ENCODE measurements at regions not wholly inside any gene's neighbourhood (a gene's known extent, or its start where the extent isn't known, plus 50 kb on each side); places are given as distances from the start of the nearest gene placed in this dataset.
"Not testable (repeated sequence)": the region's sequence is repeated elsewhere in the genome, so short reads cannot be mapped to it uniquely, and the experiment has no call there.

- Histone ChIP-seq H3K9ac (ENCODE audit: low read depth, low read length) (no peak overlapping the region), H3K4me3 (ENCODE audit: low read length) (no peak overlapping the region), H3K27me3 (ENCODE audit: insufficient read depth, low read length) (no peaks in the 10 kb centered on the region), H3K4me1 (ENCODE audit: insufficient read depth, low read length) (peaks cover 11% of the 10 kb centered on the region; the same call in 1 of the 2 replicates), H3K36me3 (ENCODE audit: insufficient read depth, low read length) (no peaks in the 10 kb centered on the region), H3K27ac (ENCODE audit: low read depth, low read length) (no peak overlapping the region), H3K9me3 (ENCODE audit: insufficient read depth, low read depth, low read length) (no peaks in the 10 kb centered on the region)
- WGBS, result 92% methylated on average over 6 of the region's 6 CpGs
Observed at GRCh38 chr7:3138997-3139396, 95.3 kb upstream of the CARD11 start.

GRCh38 chr7:3140834-3141233 lies 97.2 kb upstream of the CARD11 start:
- Histone ChIP-seq H3K9me3 (ENCODE audit: insufficient read depth, low read depth, low read length) (no peaks in the 10 kb centered on the region), H3K36me3 (ENCODE audit: insufficient read depth, low read length) (no peaks in the 10 kb centered on the region), H3K27me3 (ENCODE audit: insufficient read depth, low read length) (no peaks in the 10 kb centered on the region), H3K4me1 (ENCODE audit: insufficient read depth, low read length) (no peaks in the 10 kb centered on the region), H3K9ac (ENCODE audit: low read depth, low read length) (no peak overlapping the region), H3K4me3 (ENCODE audit: low read length) (no peak overlapping the region), H3K27ac (ENCODE audit: low read depth, low read length) (no peak overlapping the region)
- 76% methylated on average over 6 of the region's 6 CpGs for WGBS

GRCh38 chr7:3141326-3141725 lies 97.7 kb upstream of the CARD11 start:
- Histone ChIP-seq H3K36me3 (ENCODE audit: insufficient read depth, low read length) (no peaks in the 10 kb centered on the region), H3K27me3 (ENCODE audit: insufficient read depth, low read length) (no peaks in the 10 kb centered on the region), H3K27ac (ENCODE audit: low read depth, low read length) (no peak overlapping the region), H3K4me1 (ENCODE audit: insufficient read depth, low read length) (no peaks in the 10 kb centered on the region), H3K4me3 (ENCODE audit: low read length) (no peak overlapping the region), H3K9me3 (ENCODE audit: insufficient read depth, low read depth, low read length) (no peaks in the 10 kb centered on the region), H3K9ac (ENCODE audit: low read depth, low read length) (no peak overlapping the region)
- WGBS, result 96% methylated on average over 6 of the region's 7 CpGs

GRCh38 chr7:3143869-3144775 lies 100.5 kb upstream of the CARD11 start:
- Histone ChIP-seq H3K27me3 (ENCODE audit: insufficient read depth, low read length) (no peaks in the 10 kb centered on the region), H3K36me3 (ENCODE audit: insufficient read depth, low read length) (no peaks in the 10 kb centered on the region), H3K4me3 (ENCODE audit: low read length) (no peak overlapping the region), H3K4me1 (ENCODE audit: insufficient read depth, low read length) (no peaks in the 10 kb centered on the region), H3K27ac (ENCODE audit: low read depth, low read length) (no peak overlapping the region), H3K9me3 (ENCODE audit: insufficient read depth, low read depth, low read length) (no peaks in the 10 kb centered on the region), H3K9ac (ENCODE audit: low read depth, low read length) (no peak overlapping the region)
- WGBS, result 80% methylated on average over 6 of the region's 7 CpGs

GRCh38 chr7:3144776-3145125 lies 101.1 kb upstream of the CARD11 start:
- 92% methylated on average over 6 of the region's 6 CpGs for WGBS
- not testable (repeated sequence) for H3K27ac ChIP-seq (ENCODE audit: low read depth, low read length); H3K4me1 ChIP-seq (ENCODE audit: insufficient read depth, low read length)

GRCh38 chr7:3146571-3147226 lies 103.0 kb upstream of the CARD11 start:
- Histone ChIP-seq H3K27ac (ENCODE audit: low read depth, low read length) (no peak overlapping the region), H3K27me3 (ENCODE audit: insufficient read depth, low read length) (no peaks in the 10 kb centered on the region), H3K9me3 (ENCODE audit: insufficient read depth, low read depth, low read length) (no peaks in the 10 kb centered on the region), H3K9ac (ENCODE audit: low read depth, low read length) (no peak overlapping the region), H3K4me1 (ENCODE audit: insufficient read depth, low read length) (no peaks in the 10 kb centered on the region; the same call in 1 of the 2 replicates), H3K4me3 (ENCODE audit: low read length) (no peak overlapping the region), H3K36me3 (ENCODE audit: insufficient read depth, low read length) (no peaks in the 10 kb centered on the region)
- 88% methylated on average over 15 of the region's 18 CpGs for WGBS

More at GRCh38 chr7:3144776-3145125, 101.1 kb upstream of the CARD11 start:
- H3K4me3 ChIP-seq (ENCODE audit: low read length); H3K9ac ChIP-seq (ENCODE audit: low read depth, low read length); H3K36me3 ChIP-seq (ENCODE audit: insufficient read depth, low read length); H3K27me3 ChIP-seq (ENCODE audit: insufficient read depth, low read length); H3K9me3 ChIP-seq (ENCODE audit: insufficient read depth, low read depth, low read length): not testable (repeated sequence)

- not testable (repeated sequence) for H3K9ac ChIP-seq (ENCODE audit: low read depth, low read length); H3K36me3 ChIP-seq (ENCODE audit: insufficient read depth, low read length); H3K9me3 ChIP-seq (ENCODE audit: insufficient read depth, low read depth, low read length); H3K27me3 ChIP-seq (ENCODE audit: insufficient read depth, low read length); H3K4me3 ChIP-seq (ENCODE audit: low read length); H3K27ac ChIP-seq (ENCODE audit: low read depth, low read length); H3K4me1 ChIP-seq (ENCODE audit: insufficient read depth, low read length)
- WGBS, result 48% methylated on average over 4 of the region's 4 CpGs
Observed at GRCh38 chr7:3148471-3148870, 104.8 kb upstream of the CARD11 start.

GRCh38 chr7:3149231-3149995 lies 105.7 kb upstream of the CARD11 start:
- H3K27me3 ChIP-seq (ENCODE audit: insufficient read depth, low read length), result no peaks in the 10 kb centered on the region
- H3K27ac ChIP-seq (ENCODE audit: low read depth, low read length), result no peak overlapping the region
- H3K4me3 ChIP-seq (ENCODE audit: low read length), result no peak overlapping the region
- no peaks in the 10 kb centered on the region for H3K36me3 ChIP-seq (ENCODE audit: insufficient read depth, low read length)
- no peaks in the 10 kb centered on the region for H3K9me3 ChIP-seq (ENCODE audit: insufficient read depth, low read depth, low read length)
- H3K4me1 ChIP-seq (ENCODE audit: insufficient read depth, low read length), result no peaks in the 10 kb centered on the region; the same call in 1 of the 2 replicates
- H3K9ac ChIP-seq (ENCODE audit: low read depth, low read length), result no peak overlapping the region
- WGBS, result 82% methylated on average over 13 of the region's 13 CpGs

GRCh38 chr7:3150027-3150426 lies 106.4 kb upstream of the CARD11 start:
- H3K27ac ChIP-seq (ENCODE audit: low read depth, low read length), result no peak overlapping the region
- no peak overlapping the region for H3K9ac ChIP-seq (ENCODE audit: low read depth, low read length)
- WGBS, result 80% methylated on average over 7 of the region's 8 CpGs
- no peaks in the 10 kb centered on the region for H3K9me3 ChIP-seq (ENCODE audit: insufficient read depth, low read depth, low read length)
- no peaks in the 10 kb centered on the region; the same call in 1 of the 2 replicates for H3K4me1 ChIP-seq (ENCODE audit: insufficient read depth, low read length)
- H3K4me3 ChIP-seq (ENCODE audit: low read length), result no peak overlapping the region
- H3K36me3 ChIP-seq (ENCODE audit: insufficient read depth, low read length), result no peaks in the 10 kb centered on the region
- no peaks in the 10 kb centered on the region for H3K27me3 ChIP-seq (ENCODE audit: insufficient read depth, low read length)

- H3K9me3 ChIP-seq (ENCODE audit: insufficient read depth, low read depth, low read length), result no peaks in the 10 kb centered on the region
- H3K4me1 ChIP-seq (ENCODE audit: insufficient read depth, low read length), result no peaks in the 10 kb centered on the region; the same call in 1 of the 2 replicates
- no peak overlapping the region for H3K9ac ChIP-seq (ENCODE audit: low read depth, low read length)
- H3K27ac ChIP-seq (ENCODE audit: low read depth, low read length), result no peak overlapping the region
- 95% methylated on average over 7 of the region's 7 CpGs for WGBS
- H3K27me3 ChIP-seq (ENCODE audit: insufficient read depth, low read length), result no peaks in the 10 kb centered on the region
- no peak overlapping the region for H3K4me3 ChIP-seq (ENCODE audit: low read length)
- no peaks in the 10 kb centered on the region for H3K36me3 ChIP-seq (ENCODE audit: insufficient read depth, low read length)
Observed at GRCh38 chr7:3151784-3152183, 108.1 kb upstream of the CARD11 start.

- no peak overlapping the region for H3K9ac ChIP-seq (ENCODE audit: low read depth, low read length)
- no peaks in the 10 kb centered on the region for H3K27me3 ChIP-seq (ENCODE audit: insufficient read depth, low read length)
- no peak overlapping the region for H3K27ac ChIP-seq (ENCODE audit: low read depth, low read length)
- no peaks in the 10 kb centered on the region for H3K36me3 ChIP-seq (ENCODE audit: insufficient read depth, low read length)
- H3K9me3 ChIP-seq (ENCODE audit: insufficient read depth, low read depth, low read length), result no peaks in the 10 kb centered on the region
- H3K4me3 ChIP-seq (ENCODE audit: low read length), result no peak overlapping the region
- 93% methylated on average over 7 of the region's 7 CpGs for WGBS
- H3K4me1 ChIP-seq (ENCODE audit: insufficient read depth, low read length), result peaks cover under 1% of the 10 kb centered on the region
Observed at GRCh38 chr7:3152714-3153113, 109.0 kb upstream of the CARD11 start.
